ENCODE measurements at regions not wholly inside any gene's neighbourhood (a gene's known extent, or its start where the extent isn't known, plus 50 kb on each side); places are given as distances from the start of the nearest gene placed in this dataset.

DNA sequence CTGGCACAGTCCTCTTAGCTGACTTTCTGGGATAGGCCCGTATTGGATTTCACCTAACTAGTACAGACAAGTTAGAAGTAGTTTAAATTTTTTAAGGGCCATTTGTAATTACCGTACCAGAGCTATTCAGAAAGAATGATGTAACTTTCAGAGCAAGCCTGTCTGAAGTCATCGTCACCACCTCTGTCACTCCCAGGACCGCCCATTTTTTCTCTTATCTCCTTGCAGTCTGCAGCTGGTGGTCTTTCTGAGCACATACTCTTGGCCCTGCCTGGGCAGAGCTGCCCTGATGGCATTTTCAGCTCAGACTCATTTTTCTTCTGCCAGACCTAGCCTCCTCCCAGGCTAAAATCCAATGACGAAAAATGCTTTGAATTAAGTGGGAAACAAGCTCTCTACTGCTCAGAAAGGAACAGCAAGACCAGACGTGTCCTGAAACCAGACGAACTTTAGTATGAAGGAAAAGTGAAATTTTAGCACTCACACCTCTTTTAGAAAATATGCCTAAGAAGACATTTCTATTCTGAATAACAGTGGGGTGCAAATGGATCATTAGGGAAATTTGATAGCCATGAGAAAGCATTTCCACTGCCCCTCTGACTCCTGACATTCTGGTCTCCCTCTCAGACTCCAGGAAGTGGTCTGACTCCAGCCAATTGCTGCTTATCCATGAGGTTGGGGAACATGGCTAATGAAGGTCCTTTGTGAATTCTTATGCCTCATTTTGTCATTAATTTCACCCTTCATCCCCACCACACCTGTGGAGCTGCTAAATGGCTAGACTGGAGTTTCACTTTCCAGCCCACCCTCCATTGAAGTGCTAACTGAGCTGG lies 162.4 kb upstream of the GYPA start:
- intact Hi-C loops (cut with DNase I; ENCODE audit: low total_unique reads): no loop called here
- no peak for DNase-seq (ENCODE audit: low spot score in 2 of 2)
- H3K4me3 ChIP-seq (ENCODE audit: low read depth, poor library complexity, severe bottlenecking): no peak overlapping the region
- TF ChIP-seq, protein P1, sequence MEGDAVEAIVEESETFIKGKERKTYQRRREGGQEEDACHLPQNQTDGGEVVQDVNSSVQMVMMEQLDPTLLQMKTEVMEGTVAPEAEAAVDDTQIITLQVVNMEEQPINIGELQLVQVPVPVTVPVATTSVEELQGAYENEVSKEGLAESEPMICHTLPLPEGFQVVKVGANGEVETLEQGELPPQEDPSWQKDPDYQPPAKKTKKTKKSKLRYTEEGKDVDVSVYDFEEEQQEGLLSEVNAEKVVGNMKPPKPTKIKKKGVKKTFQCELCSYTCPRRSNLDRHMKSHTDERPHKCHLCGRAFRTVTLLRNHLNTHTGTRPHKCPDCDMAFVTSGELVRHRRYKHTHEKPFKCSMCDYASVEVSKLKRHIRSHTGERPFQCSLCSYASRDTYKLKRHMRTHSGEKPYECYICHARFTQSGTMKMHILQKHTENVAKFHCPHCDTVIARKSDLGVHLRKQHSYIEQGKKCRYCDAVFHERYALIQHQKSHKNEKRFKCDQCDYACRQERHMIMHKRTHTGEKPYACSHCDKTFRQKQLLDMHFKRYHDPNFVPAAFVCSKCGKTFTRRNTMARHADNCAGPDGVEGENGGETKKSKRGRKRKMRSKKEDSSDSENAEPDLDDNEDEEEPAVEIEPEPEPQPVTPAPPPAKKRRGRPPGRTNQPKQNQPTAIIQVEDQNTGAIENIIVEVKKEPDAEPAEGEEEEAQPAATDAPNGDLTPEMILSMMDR (IDR thresholded peaks at IDR 0.05): no peak
- no peak for TF ChIP-seq POLR2A (IDR thresholded peaks at IDR 0.05)
- 41 to 62% methylated on average over 7 of the region's 7 CpGs for WGBS, 2 donors

DNA sequence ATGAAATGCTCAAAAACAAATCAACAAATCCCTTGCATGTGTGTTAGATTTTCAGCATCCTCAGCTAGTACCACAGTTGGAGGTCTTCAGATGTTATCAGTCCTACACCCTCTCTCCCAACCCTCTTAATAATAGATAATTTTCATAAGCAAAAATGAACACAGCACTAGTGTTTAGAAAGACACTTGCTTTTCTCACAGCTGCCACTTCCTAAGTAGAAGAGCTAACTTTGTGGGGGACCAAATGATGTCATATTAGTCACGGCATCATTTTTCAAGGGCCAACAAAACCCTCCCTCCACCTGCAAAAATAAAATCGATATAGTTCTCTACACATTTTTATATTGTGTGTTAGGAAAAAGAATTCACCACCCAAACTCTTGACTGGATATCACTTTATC lies 163.5 kb upstream of the GYPA start:
- TF ChIP-seq POLR2A (IDR thresholded peaks at IDR 0.05): no peak
- TF ChIP-seq, protein P1 (IDR thresholded peaks at IDR 0.05): no peak
- 77 to 80% methylated on average over 2 of the region's 2 CpGs for WGBS, 2 donors
- DNase-seq (ENCODE audit: low spot score in 2 of 2): no peak
- intact Hi-C loops (cut with DNase I; ENCODE audit: low total_unique reads): no loop called here
- no peak overlapping the region for H3K4me3 ChIP-seq (ENCODE audit: low read depth, poor library complexity, severe bottlenecking)

DNA sequence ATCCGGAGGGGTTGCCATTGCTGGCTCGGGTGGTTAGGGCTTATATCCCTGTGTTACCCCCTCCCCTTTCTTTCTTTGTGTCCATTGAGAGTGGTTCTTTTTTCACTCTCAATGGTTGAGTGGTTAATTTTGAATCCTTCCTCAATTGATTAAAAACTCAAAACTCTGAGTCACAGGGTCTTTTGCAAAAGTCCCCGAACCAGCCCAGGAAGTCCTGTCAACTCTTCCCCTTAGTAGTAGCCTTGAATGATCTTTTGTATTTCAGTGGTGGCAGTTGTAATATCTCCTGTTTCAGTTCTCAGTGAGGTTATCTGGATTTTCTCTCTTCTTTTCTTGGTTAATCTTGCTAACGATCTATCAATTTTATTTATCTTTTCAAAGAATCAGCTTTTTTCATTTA lies 170.0 kb upstream of the GYPA start:
- no peak overlapping the region for H3K4me3 ChIP-seq (ENCODE audit: low read depth, poor library complexity, severe bottlenecking)
- WGBS, 2 donors: 82 to 91% methylated on average over 4 of the region's 4 CpGs
- TF ChIP-seq, protein P1 (IDR thresholded peaks at IDR 0.05): no peak
- TF ChIP-seq POLR2A (IDR thresholded peaks at IDR 0.05): no peak
- no peak for DNase-seq (ENCODE audit: low spot score in 2 of 2)
- intact Hi-C loops (cut with DNase I; ENCODE audit: low total_unique reads): no loop called here

DNA sequence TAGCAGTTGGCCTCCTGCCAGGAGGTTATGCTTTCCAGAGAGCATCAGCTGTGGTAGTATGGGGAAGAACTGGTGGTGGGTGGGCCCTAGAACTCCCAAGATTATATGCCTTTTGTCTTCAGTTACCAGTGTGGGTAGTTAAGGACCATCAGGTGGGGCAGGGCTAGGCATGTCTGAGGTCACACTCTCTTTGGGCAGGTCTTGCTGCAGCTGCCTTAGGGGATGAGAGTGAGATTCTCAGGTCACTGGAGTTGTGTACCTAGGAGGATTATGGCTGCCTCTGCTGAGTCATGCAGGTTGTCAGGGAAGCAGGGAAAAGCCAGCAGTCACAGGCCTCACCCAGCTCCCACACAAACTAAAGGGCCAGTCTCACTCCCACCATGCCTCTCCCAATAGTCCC lies 172.9 kb upstream of the GYPA start:
- no peak for DNase-seq (ENCODE audit: low spot score in 2 of 2)
- intact Hi-C loops (cut with DNase I; ENCODE audit: low total_unique reads): no loop called here
- TF ChIP-seq, protein P1 (IDR thresholded peaks at IDR 0.05): no peak
- TF ChIP-seq POLR2A (IDR thresholded peaks at IDR 0.05): no peak
- no peak overlapping the region for H3K4me3 ChIP-seq (ENCODE audit: low read depth, poor library complexity, severe bottlenecking)

DNA sequence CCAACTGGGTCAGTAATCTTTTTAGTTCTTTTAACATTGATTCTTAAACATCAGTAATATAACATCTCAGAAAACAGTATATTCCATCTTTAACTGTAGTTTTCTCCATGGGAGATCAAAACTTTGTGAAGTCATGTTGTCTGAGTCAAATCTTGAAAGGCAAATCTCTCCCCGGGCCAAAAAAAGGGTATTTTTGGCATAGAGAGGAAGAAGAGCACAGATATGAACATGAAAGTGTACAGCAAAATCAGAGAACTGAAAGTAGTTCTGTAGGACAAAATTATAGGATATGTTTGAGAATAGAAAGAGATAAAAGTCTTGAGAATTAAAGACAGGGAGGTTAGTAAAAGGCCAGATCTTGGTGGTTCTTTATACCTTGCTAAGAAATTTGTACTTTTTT lies 176.4 kb upstream of the GYPA start:
- H3K4me3 ChIP-seq (ENCODE audit: low read depth, poor library complexity, severe bottlenecking): no peak overlapping the region
- intact Hi-C loops (cut with DNase I; ENCODE audit: low total_unique reads): no loop called here
- 32 to 57% methylated on average over 1 of the region's 1 CpG for WGBS, 2 donors
- no peak for DNase-seq (ENCODE audit: low spot score in 2 of 2)
- no peak for TF ChIP-seq POLR2A (IDR thresholded peaks at IDR 0.05)
- TF ChIP-seq, protein P1 (IDR thresholded peaks at IDR 0.05): no peak

DNA sequence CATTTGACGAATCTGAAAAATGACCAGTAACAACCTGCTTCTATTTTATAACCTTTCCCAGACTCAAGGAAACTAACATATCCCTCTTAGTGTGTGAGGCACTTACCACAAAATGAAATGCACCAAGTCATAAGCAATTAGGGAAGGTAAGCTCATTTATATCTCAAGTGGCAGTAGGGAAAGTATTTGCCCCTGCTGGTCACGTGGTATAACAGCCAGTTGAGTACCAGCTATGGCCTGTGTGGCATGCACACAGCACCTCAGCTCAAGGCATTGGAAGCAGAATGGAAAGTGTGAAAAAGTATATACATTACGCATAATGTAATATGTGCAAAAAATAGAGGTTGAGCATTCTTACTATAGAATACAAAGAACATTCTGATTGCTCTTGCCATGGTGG lies 178.3 kb upstream of the GYPA start:
- whole genome bisulfite sequencing, 2 donors: 62 to 64% methylated on average over 3 of the region's 3 CpGs
- intact Hi-C loops (cut with DNase I; ENCODE audit: low total_unique reads): no loop called here
- no peak for TF ChIP-seq POLR2A (IDR thresholded peaks at IDR 0.05)
- TF ChIP-seq, protein P1 (IDR thresholded peaks at IDR 0.05): no peak
- DNase-seq (ENCODE audit: low spot score in 2 of 2): no peak
- H3K4me3 ChIP-seq (ENCODE audit: low read depth, poor library complexity, severe bottlenecking): no peak overlapping the region

All from lower leg skin (tissue), 4 donors.